HFFc6 (cell line): ENCODE measurements at regions not wholly inside any gene's neighbourhood (a gene's known extent, or its start where the extent isn't known, plus 50 kb on each side); places are given as distances from the start of the nearest gene placed in this dataset.

ENCODE experiments used
- DNase-seq: peaks from one replicate; pipeline ENCODE4 v3.0.0-alpha.2; 2018
- H3K27ac Mint-ChIP-seq: 2 replicates; pipeline ENCODE4 v1.8.0; 2020; ENCODE audit warnings: mild to moderate bottlenecking, mixed read lengths
- H3K27me3 Mint-ChIP-seq: 2 replicates; pipeline ENCODE4 v1.8.0; 2021; ENCODE audit warnings: mild to moderate bottlenecking, moderate library complexity, mixed read lengths; ENCODE audit not compliant: insufficient read depth
- H3K36me3 Mint-ChIP-seq: 2 replicates; pipeline ENCODE4 v1.8.0; 2021; ENCODE audit warnings: low read depth, mixed read lengths
- H3K4me1 Mint-ChIP-seq: 2 replicates; pipeline ENCODE4 v1.8.0; 2020; ENCODE audit warnings: low read depth, mixed read lengths
- H3K4me3 Mint-ChIP-seq: 2 replicates; pipeline ENCODE4 v1.8.0; 2020; ENCODE audit warnings: mild to moderate bottlenecking, moderate library complexity, mixed read lengths
- H3K9me3 Mint-ChIP-seq: 2 replicates; pipeline ENCODE4 v1.8.0; 2020; ENCODE audit warnings: mild to moderate bottlenecking, mixed read lengths
- TF ChIP-seq, protein P1 (sequence below): fragments of 200-600 bp; sonication (generic); IDR thresholded peaks from 2 replicates; pipeline ENCODE4 v1.5.0; 2021; ENCODE audit warnings: antibody characterized with exemption, mild to moderate bottlenecking

DNA sequence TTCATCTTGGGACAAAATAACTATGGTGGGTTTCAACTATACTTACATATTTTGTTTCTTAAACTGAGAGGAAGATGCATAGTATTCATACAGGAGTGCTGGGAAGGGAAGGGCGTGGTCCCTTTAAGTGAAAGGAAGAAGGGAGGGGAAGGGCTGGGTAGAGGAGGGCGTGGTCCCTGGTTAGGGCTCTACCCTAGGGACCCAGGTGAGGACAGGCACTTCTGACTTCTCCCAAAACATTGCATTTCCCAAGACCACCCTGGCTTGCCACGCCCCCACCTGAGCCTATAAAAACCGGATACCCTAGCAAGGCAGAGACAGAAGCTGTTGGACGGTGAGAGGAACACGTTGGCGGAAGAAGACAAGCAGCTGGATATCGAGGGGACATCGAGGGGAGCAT is 157.6 kb upstream of the PLXNA4 start:
- DNase-seq = no peak
- no peaks in the 10 kb centered on the region for H3K36me3 Mint-ChIP-seq
- H3K9me3 Mint-ChIP-seq = no peaks in the 10 kb centered on the region
- H3K4me3 Mint-ChIP-seq = no peak overlapping the region
- TF ChIP-seq, protein P1, sequence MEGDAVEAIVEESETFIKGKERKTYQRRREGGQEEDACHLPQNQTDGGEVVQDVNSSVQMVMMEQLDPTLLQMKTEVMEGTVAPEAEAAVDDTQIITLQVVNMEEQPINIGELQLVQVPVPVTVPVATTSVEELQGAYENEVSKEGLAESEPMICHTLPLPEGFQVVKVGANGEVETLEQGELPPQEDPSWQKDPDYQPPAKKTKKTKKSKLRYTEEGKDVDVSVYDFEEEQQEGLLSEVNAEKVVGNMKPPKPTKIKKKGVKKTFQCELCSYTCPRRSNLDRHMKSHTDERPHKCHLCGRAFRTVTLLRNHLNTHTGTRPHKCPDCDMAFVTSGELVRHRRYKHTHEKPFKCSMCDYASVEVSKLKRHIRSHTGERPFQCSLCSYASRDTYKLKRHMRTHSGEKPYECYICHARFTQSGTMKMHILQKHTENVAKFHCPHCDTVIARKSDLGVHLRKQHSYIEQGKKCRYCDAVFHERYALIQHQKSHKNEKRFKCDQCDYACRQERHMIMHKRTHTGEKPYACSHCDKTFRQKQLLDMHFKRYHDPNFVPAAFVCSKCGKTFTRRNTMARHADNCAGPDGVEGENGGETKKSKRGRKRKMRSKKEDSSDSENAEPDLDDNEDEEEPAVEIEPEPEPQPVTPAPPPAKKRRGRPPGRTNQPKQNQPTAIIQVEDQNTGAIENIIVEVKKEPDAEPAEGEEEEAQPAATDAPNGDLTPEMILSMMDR = no peak
- peaks cover 19% of the 10 kb centered on the region for H3K4me1 Mint-ChIP-seq
- peaks cover 11% of the 10 kb centered on the region for H3K27me3 Mint-ChIP-seq
- no peak overlapping the region for H3K27ac Mint-ChIP-seq

DNA sequence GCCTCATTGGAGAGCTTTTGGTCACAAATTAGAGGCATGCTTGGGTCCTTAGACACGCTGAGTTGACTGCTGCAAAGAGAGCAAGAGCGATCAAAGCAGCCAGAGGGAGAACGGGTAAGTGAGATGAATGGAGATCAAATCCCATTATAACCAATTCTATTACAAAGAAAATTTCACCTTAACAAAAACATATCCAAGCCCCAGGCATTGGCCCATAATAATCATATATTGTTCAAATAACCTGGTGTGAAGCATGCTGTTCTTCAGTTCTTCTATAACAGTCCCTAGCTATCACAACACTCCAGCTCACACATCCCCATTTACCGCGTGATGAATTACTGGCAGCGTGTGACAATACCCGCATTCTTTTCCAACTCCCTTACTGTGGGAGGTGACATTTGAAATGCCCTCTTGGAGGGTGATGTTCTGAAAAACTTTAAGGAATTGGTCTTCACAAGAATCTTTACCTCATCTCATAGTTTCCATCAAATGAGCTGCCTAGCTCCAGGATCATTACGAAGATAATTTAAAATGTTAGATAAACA is 156.1 kb upstream of the PLXNA4 start:
- Mint-ChIP-seq H3K36me3 (no peaks in the 10 kb centered on the region), H3K4me3 (no peak overlapping the region), H3K9me3 (no peaks in the 10 kb centered on the region), H3K27me3 (peaks cover 20% of the 10 kb centered on the region), H3K4me1 (peaks cover 4% of the 10 kb centered on the region), H3K27ac (no peak overlapping the region)
- no peak for DNase-seq
- TF ChIP-seq, protein P1 = no peak

DNA sequence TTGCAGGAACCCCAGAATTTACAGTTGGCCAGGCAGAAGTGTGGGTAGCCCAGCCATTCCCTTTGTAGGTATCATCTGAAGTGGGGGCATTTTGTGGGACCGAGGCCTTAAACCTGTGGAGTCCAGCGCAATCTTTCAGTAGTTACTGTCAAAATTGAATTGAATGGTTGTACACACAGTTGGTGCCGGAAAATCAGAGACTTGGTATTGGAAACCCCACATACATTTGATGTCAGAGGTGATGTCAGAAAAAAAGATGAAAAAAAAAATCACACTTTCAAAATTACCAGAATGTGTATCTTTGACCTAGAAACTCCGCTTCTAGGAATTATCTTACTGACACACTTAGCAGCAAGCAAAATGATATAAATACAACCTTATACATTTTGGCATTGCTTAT is 153.8 kb upstream of the PLXNA4 start:
- H3K27ac Mint-ChIP-seq = no peak overlapping the region
- H3K4me3 Mint-ChIP-seq = no peak overlapping the region
- H3K36me3 Mint-ChIP-seq = no peaks in the 10 kb centered on the region
- no peak for DNase-seq
- peaks cover 28% of the 10 kb centered on the region for H3K27me3 Mint-ChIP-seq
- no peaks in the 10 kb centered on the region for H3K4me1 Mint-ChIP-seq
- TF ChIP-seq, protein P1 = no peak
- no peaks in the 10 kb centered on the region for H3K9me3 Mint-ChIP-seq

DNA sequence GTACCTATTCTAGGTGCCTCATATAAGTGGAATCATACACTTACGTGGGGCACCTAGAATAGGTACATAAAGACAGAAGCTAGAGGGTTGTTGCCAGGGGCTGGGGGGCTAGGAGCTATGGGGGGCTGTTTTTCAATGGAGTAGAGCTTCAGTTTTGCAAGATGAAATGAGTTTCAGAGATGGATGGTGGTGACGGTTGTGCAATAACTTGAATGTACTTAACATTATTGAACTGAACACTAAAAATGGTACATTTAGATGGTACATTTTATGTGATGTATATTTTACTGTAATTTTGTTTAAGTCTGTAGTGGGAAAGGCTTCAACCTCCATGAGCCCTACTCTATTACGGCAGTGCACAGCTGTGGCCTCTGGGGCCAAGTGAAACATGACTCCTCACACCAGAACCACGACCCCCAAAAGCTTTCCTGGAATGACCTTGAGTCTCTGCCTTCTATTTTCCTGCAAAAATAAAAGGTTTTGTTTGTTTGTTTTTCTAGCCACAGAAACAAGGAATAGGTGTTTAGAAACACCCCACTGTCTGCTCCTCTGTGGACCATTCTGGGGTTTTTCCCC is 147.3 kb upstream of the PLXNA4 start:
- no peaks in the 10 kb centered on the region for H3K4me1 Mint-ChIP-seq
- DNase-seq = no peak
- peaks cover 18% of the 10 kb centered on the region for H3K9me3 Mint-ChIP-seq
- TF ChIP-seq, protein P1 = no peak
- peaks cover 13% of the 10 kb centered on the region for H3K36me3 Mint-ChIP-seq
- H3K27ac Mint-ChIP-seq = no peak overlapping the region
- H3K27me3 Mint-ChIP-seq = peaks cover 33% of the 10 kb centered on the region
- H3K4me3 Mint-ChIP-seq = no peak overlapping the region

DNA sequence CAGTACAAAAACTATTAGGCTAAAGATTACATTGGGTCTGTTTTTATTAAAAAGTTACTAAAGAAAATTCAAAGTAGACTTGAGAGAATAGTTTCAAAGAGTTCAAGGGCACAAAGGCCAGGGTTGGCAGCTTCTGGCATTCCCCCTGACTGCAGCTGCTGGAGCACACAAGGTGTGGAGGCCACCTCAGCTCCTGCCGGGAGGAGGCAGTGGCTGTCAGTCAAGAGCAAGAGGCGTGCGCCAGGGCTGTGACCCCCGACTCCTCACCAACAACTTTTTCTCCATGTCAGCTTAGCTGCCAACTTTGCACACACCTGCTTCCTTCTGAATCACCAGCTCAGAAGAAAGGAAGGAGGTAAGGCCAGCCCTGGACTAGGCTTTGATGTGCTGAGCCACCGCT is 144.6 kb upstream of the PLXNA4 start:
- no peak overlapping the region for H3K27ac Mint-ChIP-seq
- H3K27me3 Mint-ChIP-seq = peaks cover 24% of the 10 kb centered on the region
- H3K36me3 Mint-ChIP-seq = peaks cover 14% of the 10 kb centered on the region
- TF ChIP-seq, protein P1 = no peak
- H3K9me3 Mint-ChIP-seq = peaks cover 20% of the 10 kb centered on the region
- no peaks in the 10 kb centered on the region for H3K4me1 Mint-ChIP-seq
- no peak for DNase-seq
- no peak overlapping the region for H3K4me3 Mint-ChIP-seq
